HEK293T (cell line): ENCODE measurements at regions not wholly inside any gene's neighbourhood (a gene's known extent, or its start where the extent isn't known, plus 50 kb on each side); places are given as distances from the start of the nearest gene placed in this dataset.

Experiments
- SP1 ChIP-seq: fragments of 450-650 bp; IDR thresholded peaks from 2 replicates; pipeline ENCODE4 v1.6.1; 2017
- SUZ12 ChIP-seq: fragments of 450-650 bp; IDR thresholded peaks from 2 replicates; pipeline ENCODE4 v1.6.1; 2016; ENCODE audit warnings: mild to moderate bottlenecking
- TARDBP ChIP-seq: fragments of 450-650 bp; IDR thresholded peaks from 2 replicates; pipeline ENCODE4 v1.6.1; 2016

- TF ChIP-seq TARDBP = no peak
- no peak for TF ChIP-seq SUZ12
- TF ChIP-seq SP1 = no peak
Observed at GRCh38 chr9:108017671-108018070, 528.1 kb upstream of the KLF4 start.
